Urinary bladder (tissue), 3 donors: ENCODE measurements at regions not wholly inside any gene's neighbourhood (a gene's known extent, or its start where the extent isn't known, plus 50 kb on each side); places are given as distances from the start of the nearest gene placed in this dataset.
A peak's percentile ranks its signal among the peaks of the same experiment; 100 is the strongest.
"Not testable (repeated sequence)": the region's sequence is repeated elsewhere in the genome, so short reads cannot be mapped to it uniquely, and the experiment has no call there.

Source experiments
- DNase-seq: peaks from one replicate; pipeline ENCODE4 v3.0.0-alpha.2; 2015; ENCODE audit errors: extremely low spot score
- H3K27ac ChIP-seq: one replicate; pipeline ENCODE4 v1.5.1; 2013; ENCODE audit warnings: low read depth, mild to moderate bottlenecking, moderate library complexity
- H3K36me3 ChIP-seq: one replicate; pipeline ENCODE4 v1.6.1; 2013; ENCODE audit warnings: mild to moderate bottlenecking, moderate library complexity; ENCODE audit not compliant: insufficient read depth
- H3K4me1 ChIP-seq: one replicate; pipeline ENCODE4 v1.6.1; 2013; ENCODE audit warnings: mild to moderate bottlenecking, moderate library complexity; ENCODE audit not compliant: insufficient read depth
- H3K4me3 ChIP-seq: one replicate; pipeline ENCODE4 v1.5.1; 2013; ENCODE audit warnings: low read depth, low read length
- WGBS: extraction: QIAGEN DNeasy Blood & Tissue Kit; methylation state at CpG from one replicate; pipeline ENCODE4 v1.1.7; 2013; 5-methylcytosine and 5-hydroxymethylcytosine counted together
- donor health status: healthy with polysubstance abuse.
- donor health status: healthy.

DNA sequence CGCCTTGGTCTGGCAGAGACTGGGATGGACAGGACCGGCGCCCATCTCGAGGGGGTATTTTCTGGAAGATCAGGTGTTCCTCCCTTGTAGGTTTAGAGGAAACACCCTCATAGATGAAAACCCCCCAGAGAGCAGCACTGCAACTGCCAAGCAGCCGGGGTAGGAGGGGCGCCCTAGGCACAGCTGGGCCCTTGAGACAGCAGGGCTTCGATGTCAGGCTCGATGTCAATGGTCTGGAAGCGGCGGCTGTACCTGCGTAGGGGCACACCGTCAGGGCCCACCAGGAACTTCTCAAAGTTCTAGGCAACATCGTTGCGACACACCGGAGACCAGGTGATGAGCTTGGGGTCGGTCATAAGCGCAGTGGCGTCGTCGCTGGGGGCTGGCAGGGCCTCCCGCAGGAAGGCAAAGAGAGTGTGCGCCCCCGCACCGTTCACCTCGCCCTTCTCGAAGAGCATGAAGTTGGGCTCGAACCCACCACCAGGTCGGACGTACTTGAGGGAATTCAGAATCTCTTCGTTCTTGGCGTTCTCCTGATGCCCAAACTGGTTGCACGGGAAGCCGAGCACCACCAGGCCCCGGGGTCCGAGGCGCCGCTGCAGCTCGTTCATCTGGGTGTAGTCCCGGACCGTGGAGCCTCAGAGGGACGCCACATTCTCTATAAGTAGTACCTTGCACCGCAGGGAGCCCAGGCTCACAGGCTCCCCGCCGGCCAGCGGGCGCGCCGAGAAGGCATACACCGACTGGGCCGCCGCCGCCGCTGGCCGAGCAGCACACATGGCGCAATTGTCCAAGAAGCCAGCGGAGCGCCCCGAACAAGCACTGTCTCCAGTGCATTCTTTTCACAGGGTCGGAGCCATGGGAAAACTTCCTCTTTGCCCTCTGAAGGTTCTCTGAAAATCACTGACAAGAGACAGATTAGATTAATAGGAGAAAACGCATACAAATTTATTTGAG, 59.0 kb upstream of the ATXN3L start:
- DNase-seq, H3K27ac ChIP-seq, H3K4me1 ChIP-seq, H3K36me3 ChIP-seq, H3K4me3 ChIP-seq: not testable (repeated sequence)
- WGBS, result 95% methylated on average over 57 of the region's 60 CpGs

DNA sequence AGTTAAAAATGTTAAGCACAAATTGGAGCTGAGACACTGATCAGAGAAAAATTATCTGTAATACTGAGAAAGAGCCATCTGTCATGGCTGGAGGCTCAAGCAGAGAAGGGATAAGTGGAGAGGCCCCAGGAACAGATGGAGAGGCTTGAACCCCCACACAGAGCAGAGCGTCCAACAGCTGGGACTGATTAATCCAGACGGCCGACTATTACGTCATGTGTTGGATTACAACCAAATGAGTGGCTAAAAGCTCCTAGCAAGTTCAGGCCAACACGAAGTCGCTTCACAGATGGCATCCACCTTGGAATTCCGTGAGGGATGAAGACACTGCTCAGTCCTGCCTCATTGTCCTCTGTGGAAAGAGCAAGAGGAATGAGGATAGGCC, 57.7 kb upstream of the ATXN3L start:
- Histone ChIP-seq H3K4me3 (no peak overlapping the region), H3K36me3 (no peaks in the 10 kb centered on the region), H3K4me1 (no peaks in the 10 kb centered on the region), H3K27ac (no peak overlapping the region)
- 45% methylated on average over 7 of the region's 7 CpGs for WGBS
- DNase-seq, result no peak

DNA sequence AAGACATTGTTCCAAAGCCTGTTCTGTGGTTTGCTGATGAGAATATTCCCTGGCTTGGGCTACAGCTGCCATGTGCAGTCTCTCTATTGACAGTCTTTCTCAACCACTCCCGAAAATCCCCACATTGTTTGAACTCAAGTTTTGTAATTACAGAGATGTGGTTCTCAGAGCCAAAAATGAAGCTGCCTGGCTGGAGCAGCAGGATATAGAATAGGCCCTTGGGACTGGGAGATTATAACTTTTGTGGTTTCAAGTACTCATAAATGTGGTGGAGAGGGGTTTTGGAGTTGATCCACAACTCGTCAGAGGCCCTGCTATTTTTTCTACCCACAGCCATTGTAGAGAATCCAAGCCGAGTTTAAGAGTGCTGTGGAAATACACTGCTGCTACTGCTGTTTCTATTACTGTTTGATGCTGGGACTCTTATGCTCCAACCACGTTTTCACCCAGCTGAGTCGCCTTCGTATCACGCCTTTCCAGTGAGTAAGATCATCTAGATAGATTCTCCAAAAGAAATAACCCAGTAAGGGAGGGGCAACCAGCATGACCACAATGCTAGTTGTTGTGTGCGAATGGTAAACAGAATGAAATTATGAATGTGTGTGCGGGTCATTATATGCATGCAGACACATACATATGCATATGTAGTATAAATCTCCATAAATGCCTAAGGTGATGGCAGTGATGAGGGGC, 57.1 kb upstream of the ATXN3L start:
- WGBS, result 25% methylated on average over 9 of the region's 9 CpGs
- Histone ChIP-seq H3K4me1 (no peaks in the 10 kb centered on the region), H3K27ac (no peak overlapping the region), H3K36me3 (no peaks in the 10 kb centered on the region), H3K4me3 (no peak overlapping the region)
- peak; percentile 62 for DNase-seq

DNA sequence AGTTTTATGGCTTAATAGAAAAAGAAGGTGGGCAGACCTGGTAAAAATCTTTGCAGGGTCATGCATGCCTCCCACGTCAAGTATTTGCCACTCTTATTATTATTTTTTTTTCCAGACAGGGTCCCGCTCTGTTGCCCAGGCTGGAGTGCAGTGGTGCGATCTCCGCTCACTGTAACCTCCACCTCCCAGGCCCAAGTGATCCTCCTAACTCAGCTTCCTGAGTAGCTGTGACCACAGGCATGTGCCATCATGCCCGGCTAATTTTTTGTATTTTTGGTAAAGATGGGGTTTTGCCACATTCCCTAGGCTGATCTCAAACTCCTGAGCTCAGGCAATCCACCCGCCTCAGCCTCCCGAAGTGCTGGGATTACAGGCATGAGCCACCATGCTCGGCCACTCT, 55.7 kb upstream of the ATXN3L start:
- H3K4me3 ChIP-seq, H3K4me1 ChIP-seq, H3K36me3 ChIP-seq, H3K27ac ChIP-seq, DNase-seq: not testable (repeated sequence)
- 98% methylated on average over 8 of the region's 8 CpGs for WGBS

DNA sequence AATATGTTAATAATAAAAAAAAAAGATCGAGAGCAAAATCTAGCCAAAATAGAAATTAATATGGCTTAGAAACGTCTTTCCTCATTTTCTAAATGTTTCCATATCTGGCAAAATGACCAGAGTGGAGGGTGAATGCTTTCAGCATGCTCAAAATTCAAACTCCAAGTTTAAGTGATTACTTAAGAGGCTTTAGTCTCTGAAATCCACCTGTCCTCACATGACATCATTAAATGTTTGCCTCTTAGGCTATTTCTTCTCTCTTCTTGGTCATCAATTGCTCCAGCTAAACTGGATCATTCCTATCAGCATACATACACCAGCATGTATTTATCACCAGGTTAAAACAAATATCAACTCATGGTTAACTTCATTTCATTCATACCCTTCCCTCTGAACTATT, 54.5 kb upstream of the ATXN3L start:
- H3K36me3 ChIP-seq, result no peaks in the 10 kb centered on the region
- no peak overlapping the region for H3K27ac ChIP-seq
- no peaks in the 10 kb centered on the region for H3K4me1 ChIP-seq
- H3K4me3 ChIP-seq, result no peak overlapping the region
- DNase-seq, result no peak
- WGBS, result 56% methylated on average over 2 of the region's 2 CpGs

DNA sequence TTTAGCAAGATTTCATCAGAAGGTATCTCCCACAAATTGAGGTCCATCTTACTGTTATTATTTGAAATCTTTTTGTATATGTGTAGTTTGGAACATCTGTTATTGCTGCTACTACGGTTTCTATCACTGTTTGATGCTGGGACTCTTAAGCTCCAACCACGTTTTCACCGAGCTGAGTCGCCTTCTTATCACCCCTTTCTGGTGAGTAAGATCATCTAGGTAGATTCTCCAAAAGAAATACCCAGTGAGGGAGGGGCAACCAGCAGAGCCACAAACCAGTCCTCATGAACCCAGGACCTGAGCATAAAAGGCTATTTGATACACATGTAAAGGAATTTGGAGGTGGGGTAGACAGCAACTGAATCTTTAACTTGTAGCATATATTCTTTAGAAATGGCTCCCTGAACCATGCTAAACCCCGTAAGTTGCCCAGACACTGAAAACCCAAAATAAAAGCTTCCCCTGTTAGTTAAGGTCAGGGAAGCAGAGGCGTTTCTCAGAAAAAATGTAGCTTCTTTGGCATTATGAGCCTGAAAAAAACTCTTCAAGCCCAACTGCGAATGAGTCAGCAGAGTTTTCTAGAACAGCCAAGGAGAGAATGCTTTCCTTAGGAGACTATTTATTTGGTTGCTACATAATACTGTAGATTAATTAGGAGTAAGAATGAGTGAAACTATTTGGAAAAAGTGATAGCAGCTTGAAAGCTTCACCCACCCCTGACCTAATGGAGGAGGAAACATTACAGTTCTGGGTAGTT, 53.8 kb upstream of the ATXN3L start:
- 52% methylated on average over 7 of the region's 7 CpGs for WGBS

DNA sequence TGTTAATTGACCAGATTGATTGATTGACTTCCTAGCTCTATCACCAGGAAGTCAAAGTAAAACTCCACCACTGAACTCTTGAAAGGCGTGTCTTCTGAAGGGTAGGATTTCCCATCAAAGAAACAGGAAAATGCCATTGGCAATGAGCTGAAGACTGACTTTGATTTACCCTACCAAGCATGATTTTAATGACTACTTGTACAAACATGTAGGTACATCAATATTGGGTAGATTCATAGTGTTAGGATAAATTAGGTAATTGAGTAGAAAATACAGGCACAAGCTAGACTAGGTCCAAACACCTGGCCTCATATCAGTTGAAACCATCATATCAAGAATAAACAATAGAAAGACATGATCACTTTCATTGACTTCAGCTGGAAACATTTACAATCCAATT, 53.2 kb upstream of the ATXN3L start:
- Histone ChIP-seq H3K4me3 (no peak overlapping the region), H3K4me1 (no peaks in the 10 kb centered on the region), H3K36me3 (no peaks in the 10 kb centered on the region), H3K27ac (no peak overlapping the region)
- DNase-seq, result no peak
- 97% methylated on average over 1 of the region's 1 CpG for WGBS

More for the DNA sequence above, 53.8 kb upstream of the ATXN3L start:
- no peak overlapping the region for H3K4me3 ChIP-seq
- DNase-seq, result no peak
- H3K27ac ChIP-seq, result no peak overlapping the region
- H3K4me1 ChIP-seq, result no peaks in the 10 kb centered on the region
- no peaks in the 10 kb centered on the region for H3K36me3 ChIP-seq

DNA sequence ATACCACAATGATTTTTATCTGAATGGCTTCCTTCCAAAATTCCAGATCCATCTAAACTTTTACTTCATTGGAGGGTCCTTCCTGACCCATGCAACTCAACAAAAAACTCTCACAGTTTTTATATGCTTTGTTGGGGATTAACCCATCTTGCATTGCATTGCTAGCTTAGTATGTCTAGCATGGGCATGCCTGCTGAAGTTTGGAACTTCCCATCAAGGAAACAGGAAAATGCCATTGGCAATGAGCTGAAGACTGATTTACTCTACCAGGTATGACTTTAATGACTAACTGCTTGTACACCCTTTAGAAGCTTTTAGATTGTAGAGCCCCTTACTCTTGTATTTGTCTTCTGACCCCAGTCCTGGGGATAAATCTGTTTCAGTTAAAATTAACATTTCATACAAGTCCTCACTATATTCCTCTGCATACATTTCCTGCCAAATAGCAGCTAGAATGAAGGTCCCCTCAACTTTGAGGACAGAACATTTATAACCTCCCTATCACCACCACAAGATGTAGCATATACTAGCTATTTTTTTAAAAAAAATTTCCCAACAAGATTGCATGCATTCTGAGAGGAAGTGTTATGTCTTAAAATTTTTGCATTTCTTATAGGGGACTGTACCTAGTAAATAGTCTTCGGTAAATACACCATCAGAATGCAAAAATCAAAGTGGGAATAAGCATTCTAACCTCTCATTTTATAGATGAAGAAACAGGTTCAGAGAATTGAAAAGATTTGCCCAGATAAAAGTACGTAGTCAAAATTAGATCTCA, 52.5 kb upstream of the ATXN3L start:
- no peak for DNase-seq
- whole genome bisulfite sequencing, result 95% methylated on average over 2 of the region's 2 CpGs
- no peaks in the 10 kb centered on the region for H3K4me1 ChIP-seq
- no peaks in the 10 kb centered on the region for H3K36me3 ChIP-seq
- H3K4me3 ChIP-seq, result no peak overlapping the region
- no peak overlapping the region for H3K27ac ChIP-seq

DNA sequence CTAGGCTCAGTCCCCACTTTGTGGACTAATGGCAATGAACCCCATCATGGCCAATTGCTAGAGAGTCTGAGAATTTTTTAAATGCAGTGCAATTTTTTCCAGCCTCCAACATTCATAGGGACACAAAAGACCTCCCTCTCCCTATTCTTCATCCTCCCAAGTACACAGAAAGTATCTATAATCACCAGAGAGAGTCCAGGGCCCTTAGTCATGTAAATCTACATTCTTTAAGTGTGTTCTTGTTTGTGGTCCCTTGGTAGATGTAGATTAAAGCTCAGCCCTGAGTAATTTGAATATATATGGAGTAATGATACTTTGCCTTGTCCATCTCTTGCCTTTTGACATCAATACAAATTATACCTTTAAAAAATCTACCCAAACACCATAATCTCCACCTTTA, 51.3 kb upstream of the ATXN3L start:
- Histone ChIP-seq H3K36me3 (no peaks in the 10 kb centered on the region), H3K4me1 (no peaks in the 10 kb centered on the region)
- no peak for DNase-seq

DNA sequence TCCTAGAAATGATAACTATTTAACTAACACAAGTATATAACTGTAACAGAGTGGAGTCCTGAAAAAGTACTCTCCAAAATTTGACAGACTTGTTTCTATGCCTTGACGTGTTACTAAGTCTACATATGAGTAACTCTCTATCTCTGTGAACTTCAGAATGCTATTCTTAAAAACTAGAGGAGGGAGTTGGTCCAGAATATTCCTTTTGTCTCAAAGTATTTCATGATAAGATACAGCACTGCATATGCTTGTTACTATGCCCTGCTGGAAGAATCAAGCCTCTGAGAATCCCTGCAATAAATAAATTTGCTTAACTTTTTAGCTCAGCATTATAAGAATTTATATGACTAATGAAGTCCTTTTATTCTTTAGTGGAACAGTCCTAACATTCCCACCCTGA, 50.9 kb upstream of the ATXN3L start:
- 56% methylated on average over 1 of the region's 1 CpG for WGBS
- no peaks in the 10 kb centered on the region for H3K4me1 ChIP-seq
- H3K27ac ChIP-seq, result no peak overlapping the region
- no peaks in the 10 kb centered on the region for H3K36me3 ChIP-seq
- DNase-seq, result no peak
- no peak overlapping the region for H3K4me3 ChIP-seq

More for the DNA sequence above, 51.3 kb upstream of the ATXN3L start:
- H3K4me3 ChIP-seq, result no peak overlapping the region
- no peak overlapping the region for H3K27ac ChIP-seq
